ENCODE measurements at regions not wholly inside any gene's neighbourhood (a gene's known extent, or its start where the extent isn't known, plus 50 kb on each side); places are given as distances from the start of the nearest gene placed in this dataset.

DNA sequence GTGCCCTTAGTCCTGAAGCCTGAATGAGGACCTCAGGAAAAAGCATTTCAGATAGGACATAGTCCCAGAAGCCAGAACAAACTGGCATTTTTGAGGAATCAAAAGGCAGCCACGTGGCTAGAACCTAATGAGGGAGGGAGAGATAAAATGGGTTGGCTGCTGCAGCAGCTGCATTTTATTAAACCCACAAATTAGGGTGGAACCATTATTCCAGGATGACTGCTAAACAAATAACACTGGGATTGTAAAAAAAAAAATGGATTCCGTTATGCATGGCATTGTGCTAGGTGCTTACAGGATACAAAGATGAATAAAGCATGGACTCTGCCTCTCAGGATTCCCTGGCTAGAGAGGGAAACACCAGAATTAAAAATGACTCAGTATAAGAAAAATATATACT is 141.5 kb downstream of the SATB1 start:
- TF ChIP-seq TAF1 (IDR thresholded peaks at IDR 0.05; ENCODE audit: borderline replicate concordance, low read depth, low read length) (no peak), POLR2A (IDR thresholded peaks at IDR 0.05; ENCODE audit: low read depth, low read length) (no peak), POLR2AphosphoS5 (IDR thresholded peaks at IDR 0.05; ENCODE audit: low read depth, low read length) (no peak)

All from GM12892 (cell line).